ENCODE measurements at regions not wholly inside any gene's neighbourhood (a gene's known extent, or its start where the extent isn't known, plus 50 kb on each side); places are given as distances from the start of the nearest gene placed in this dataset.

DNA sequence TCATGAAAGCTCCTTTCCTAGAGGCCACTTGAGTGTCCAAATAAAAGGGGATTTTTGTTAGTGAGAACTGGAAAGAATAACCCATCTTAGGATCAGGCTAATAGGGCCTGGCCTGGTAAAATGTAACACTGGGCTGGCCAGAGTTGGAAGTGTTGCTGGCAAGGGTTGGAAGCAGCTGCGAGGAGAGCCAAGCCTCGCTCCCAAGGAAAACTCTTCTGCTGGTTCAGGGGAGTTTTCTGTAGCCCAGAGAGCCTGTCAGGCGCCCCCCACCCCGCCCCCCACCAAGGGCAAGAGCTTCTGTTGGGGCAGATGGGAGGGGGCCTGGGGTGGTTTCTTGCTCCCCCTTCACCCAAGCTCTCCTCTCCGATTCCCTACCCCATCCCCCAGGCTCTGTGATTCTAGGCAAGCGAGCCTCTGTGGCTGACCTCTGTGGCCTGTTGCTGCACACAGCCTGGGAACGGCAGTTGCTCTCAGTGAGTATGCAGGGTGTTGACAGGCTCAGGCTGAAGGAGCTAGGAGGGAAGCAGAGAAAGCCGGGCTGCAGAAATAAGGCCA, 547.8 kb downstream of the CCDC171 start:
- DNase-seq, result no peak

DNA sequence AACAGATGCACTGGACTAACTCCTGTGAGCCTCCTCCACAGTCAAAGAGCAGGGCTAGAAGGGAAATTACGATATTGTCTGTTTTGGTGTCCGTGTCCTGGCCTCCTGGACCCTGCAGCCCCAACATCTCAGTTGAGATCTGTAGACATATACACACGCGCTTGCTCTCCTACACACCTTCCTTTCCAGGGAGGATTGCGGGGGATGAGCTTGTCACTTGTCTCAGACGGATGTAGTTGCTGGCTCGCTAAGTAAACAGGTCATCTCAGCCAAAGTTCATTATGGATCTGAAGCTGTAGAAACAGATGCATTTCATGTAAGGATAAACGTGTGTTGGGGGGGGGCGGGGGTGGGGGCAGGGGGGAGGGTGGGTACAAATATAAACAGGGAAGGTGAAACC, 549.3 kb downstream of the CCDC171 start:
- DNase-seq, result no peak

DNA sequence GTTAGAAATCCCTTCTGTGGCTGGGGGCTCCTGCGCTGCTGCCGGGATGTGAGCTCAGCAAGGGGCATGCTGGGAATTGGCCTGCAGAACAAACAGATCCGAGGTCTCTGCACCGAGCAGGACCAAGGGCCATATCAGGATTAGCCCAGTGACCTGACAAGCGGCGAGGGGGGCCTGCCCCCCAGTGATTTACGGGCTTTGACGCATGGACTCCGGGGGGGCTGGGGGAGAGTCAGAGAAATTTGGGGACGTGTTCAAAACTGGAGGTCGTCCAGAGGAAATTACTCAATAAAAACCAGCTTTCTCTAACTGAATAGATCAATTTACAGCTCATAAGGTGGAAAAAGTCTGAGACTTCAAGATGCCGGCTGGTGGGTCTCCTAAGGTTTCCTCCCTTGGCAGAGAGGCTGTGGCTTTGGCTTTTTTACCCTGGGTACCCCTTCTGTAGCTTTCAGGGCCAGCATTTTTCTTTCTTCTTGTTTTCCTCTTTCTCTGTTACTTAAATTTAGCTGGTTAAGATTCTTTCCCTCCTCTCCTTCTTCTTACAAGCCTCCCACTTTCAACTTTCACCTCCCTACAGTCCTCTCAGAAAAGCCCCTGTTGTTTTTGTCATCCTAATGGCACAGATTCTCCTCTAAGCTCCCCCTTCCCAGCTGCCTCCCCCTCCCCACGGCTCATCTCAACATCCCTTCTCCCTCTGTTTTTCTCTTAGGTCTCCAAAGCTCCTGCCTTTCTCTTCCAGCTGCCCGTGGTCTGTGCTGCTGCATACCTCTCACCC, 551.0 kb downstream of the CCDC171 start:
- DNase-seq, result no peak

DNA sequence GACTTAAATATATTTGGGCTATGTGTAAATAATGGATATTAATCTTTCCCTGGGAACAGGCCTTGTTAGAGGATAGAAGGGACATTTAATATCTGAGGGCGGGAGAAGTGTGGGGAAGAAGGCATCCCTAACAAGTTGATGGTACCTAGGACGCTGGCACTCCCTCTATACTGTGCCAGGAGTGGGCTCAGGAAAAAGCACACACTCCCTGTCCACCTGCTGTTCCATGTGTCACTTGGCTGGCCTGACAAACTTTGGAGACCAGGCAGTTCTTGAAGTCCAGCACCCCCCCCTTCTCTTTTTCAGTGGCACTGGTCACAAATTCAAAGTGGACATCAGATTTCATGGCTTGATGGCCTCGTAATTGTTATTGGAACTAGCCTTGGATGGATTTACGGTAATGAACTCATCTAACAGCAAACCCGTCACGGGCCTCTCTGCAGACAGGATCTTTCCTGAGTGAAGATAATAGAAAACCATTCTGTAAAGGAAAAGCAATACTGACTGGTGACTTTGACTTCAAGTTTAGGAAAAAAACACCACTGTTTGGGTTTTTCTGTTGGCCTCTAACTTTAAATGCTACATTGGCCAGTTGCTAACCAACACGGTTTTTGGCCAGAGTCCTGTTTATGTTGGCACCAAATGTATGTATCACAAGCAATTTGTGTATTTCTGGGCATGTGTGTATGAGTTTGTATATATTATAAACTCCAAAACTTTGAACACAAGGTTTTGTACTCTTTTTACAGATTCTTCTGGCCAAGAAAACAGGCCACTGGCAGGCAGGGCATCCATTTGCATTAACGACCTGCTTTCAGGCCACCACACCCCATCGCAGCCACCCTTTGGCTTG, 552.6 kb downstream of the CCDC171 start:
- DNase-seq, result no peak

DNA sequence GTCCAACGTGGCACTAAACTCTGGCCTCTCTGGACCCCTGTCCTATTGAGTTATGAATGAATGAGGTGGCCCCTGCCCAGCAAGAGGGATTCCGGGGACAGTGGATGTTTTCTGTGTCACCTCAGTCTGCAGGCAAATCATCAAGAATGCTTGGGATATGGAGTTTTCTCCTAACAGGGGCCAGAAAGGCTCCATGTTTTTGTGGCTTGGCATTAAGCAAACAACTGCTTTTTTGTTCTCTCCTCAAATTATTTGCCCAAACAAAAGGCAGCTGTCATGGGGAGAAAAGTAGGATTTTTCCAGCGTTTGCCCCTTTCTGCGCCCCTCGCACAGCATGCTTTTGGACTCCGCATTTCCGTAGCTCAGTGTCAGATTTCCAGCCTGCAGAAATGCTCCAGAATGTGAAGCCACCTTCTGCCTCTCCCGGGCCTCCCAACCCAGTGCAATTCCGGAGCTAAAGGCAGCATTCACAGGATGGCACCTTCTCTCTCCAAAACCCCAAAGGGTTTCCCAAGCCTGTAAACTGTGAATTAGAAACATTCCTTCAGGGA, 553.3 kb downstream of the CCDC171 start:
- DNase-seq, result no peak

DNA sequence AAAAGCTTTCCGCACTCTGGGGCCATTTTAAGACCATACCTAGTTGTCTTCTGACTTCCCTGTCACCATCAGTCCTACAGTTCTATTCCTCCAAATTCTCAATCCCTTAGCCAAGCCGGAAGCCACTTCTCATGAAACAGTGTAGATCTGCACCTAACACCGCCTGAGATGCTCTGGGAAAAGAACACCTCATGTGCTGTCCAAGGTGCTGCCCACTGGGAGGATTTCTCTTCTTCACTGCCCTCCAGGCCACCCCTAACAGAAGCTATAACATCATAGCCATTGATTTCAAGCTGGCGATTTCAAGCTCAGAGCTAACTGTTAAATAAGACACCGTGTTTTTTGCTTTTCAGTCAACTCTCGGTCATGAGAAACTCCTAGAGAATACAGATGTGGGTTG, 559.3 kb downstream of the CCDC171 start:
- no peak for DNase-seq

DNA sequence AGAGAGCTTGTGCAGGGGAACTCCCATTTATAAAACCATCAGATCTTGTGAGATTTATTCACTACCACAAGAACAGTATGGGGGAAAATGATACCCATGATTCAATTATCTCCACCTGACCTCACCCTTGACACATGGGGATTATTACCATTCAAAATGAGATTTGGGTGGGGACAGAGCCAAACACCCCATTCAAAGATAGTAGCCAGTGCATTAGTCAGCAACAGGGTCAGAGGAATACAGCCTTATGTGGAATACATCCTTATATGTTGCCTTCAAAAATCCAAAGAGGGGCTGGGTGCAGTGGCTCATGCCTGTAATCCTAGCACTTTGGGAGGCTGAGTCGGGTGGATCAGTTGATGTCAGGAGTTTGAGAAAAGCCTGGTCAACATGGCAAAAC, 563.2 kb downstream of the CCDC171 start:
- DNase-seq, result no peak

DNA sequence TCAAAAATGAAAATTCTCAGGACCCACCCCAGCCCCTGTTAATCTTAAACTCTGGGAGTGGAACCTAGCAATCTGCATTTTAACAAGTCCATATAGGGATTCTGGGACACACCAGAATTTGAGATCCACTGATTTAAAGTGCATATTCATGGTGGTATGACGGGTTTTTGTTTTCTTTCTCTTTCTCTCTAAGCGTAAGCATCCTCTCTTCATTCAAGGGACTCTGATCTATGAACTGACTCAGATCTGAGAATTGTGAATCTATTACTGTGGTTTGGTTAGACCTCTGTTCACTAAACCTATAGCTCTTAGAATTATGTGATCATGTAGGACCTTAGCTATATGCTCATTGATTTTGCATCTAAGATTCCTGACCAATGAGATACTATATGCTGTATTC, 565.2 kb downstream of the CCDC171 start:
- no peak for DNase-seq

DNA sequence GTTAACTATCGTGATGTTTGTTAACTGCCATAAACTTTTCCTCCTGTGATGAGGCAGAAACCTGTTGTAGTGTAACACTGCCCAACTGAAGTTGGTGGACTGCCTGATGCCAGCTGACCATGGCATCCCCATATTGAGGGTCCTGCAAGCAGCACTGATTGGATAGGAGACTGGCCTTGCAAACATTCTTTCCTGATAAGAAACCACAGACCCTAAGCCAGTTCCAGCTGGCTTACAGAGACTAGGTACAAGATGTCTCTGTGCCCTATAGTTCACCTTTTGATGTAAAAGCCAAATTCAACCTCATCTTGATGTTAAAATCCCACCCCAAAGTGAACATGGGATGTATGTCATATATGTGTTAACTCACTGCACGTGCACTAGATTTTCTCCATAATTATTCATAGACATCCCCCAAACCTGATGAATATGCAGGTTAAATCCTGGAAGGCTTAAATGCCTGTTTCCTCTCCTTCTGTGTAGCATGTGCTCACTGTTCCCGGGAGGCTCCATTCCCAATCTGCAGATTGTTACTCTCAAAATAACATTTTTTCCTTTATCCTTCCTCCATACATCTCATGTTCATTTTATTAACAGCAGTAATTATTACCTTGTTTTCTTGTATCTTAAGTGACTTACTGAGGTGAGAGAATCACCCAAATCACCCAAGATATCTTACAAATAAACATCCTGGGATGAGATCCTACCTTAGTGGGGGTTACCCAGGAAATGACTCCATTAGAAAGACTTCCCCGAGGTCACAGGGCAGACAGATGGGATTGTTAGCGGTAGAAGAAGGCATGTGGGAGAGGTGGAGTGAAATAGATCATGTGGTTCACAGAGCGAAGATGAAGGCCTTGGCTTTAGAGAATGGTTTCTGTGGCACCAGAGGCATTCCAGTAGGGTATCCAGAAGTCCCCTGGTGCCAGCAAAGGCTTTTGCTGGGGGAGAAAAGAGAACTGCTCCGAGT, 566.7 kb downstream of the CCDC171 start:
- DNase-seq, result no peak

DNA sequence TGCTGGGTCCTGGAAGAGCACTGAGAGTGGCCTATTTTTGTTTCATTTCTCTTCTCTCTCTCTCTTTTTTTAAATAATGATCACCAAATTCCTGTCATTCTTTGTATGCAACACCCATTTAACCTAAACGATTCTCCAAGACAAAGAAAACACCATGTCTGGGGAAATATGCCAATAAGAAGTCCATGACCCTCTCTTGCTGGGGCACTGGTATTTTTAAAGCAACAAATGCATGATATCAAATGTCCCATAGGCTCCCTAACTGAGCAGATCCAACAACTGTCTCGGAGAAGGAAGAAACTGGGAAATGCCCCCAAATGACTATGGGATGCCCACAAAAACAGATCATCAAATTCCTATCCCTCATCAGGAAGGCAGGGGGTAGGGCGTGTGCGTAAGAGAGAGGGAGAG, 567.4 kb downstream of the CCDC171 start:
- no peak for DNase-seq

DNA sequence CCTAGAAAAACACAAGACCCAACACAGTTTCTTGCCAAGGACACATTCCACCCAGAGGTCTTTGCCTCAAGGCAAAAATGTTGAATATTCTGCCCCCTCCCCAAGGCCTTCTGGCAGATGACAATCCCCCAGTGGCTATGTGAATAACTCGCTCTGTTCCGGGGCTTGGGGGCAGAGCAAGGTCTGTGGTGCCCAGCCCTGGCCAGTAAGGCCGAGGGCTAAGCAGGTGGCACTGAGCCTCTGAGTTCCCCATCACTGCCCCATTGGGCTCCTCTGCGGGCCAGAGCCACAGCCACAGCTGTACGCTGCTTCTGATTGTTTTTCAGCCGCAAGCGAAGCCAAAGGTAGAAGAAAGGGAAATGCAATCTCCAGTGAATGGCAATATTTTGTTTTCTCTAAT, 567.9 kb downstream of the CCDC171 start:
- no peak for DNase-seq

DNA sequence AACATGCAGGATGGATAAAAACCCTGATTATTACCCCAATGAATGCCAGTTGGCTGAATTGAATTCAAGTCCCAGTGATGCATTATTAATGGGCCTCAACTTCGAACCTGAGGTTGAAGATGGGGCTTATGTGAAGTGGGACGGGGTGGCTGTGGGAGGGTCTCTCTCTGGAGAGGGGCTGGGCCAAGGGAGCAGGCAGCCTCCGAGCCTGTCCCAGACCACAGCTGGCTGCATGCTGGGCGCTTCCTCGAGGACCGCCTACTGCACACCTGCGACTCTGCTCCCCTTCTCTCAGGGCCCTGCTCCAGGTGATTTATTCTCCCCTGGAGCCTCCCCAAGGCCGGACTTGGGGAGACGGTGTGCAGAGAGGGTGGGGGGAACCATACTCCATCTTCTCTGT, 568.3 kb downstream of the CCDC171 start:
- DNase-seq, result no peak

DNA sequence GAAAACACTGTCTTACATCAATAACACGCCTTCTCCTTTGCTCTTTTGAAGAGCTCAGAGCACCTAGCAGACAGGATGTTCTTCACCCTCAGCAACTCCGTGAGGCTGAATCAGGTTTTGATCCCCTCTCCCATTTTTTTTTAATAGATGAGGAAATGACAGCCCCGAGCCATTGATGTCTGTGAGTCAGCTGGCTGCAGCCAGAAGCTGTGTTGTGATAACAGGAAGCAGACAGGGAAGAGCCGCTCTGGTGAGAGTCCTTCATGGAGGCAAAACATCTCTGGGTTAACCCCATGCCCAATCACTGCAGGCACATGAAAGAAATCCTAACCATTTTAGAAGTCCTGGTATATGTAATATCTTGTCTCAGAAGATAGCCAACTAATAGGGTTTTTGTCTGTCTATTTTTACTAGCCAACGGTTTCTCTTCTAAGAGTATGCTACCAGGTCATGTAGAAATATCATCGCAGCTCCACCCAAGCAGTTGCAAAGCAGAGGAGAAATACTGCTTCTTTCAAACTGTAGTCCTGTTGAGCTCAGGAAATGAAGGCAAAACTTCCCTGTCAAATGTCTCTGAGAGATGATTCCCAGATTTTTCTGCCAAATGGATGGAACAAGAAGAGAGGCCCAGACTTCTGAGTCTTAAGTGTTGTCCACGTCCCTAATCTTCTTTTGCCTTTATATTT, 568.9 kb downstream of the CCDC171 start:
- no peak for DNase-seq

DNA sequence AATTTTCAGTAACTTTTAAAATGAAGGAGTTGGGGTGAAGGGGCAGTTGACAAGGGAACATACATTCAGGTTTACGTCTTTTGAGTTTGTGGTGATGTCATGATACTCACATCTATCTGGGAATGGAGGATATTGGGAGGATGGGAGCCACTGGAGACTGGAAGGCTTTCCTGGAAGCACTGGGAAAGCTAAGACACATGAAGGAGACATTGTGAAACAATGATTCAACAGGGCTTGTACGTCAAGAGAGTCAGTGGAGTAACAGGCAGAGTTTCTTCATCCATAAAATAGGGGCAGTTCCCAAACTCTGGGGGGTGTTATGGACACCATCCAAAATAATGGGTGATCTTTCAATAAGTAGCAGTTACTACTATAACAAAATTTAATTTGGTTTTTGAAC, 572.8 kb downstream of the CCDC171 start:
- DNase-seq, result no peak

DNA sequence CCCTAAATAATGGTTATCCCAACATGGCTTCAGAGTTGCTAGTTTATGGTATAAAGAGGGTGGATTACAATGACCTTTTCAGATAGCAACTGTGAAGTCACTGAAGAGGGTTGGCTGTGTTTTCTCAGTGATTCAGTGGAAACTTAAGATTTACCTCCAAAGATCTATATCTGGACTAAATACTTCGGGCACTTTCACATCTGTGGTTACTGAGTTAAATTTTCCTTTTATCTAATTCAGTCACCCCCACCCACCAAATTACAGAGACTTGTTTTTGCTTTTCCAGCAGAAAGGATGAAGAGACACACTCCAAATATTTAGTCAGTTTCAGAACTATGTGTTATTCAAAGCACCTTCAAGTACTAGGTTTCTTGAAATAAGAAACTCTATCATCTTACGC, 573.2 kb downstream of the CCDC171 start:
- no peak for DNase-seq

DNA sequence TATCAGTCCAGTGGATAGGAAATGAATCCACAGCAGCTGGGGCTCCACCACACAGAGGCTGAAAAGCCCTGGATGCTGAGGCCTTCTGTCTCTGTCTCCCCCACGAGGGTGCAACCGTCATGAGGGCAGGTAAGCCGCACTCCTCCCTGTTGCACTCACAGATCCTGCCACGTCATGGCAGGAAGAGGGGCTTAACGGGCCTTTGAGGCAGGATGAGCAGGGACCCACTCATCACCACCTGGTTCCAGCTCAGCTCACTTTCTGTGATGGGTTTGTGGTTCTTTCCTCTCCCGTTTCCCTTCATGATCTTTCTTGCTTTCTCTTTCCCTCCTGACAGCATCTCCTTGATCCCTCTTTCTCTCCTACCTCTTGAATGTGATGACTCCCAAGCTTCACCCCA, 575.2 kb downstream of the CCDC171 start:
- DNase-seq, result no peak

DNA sequence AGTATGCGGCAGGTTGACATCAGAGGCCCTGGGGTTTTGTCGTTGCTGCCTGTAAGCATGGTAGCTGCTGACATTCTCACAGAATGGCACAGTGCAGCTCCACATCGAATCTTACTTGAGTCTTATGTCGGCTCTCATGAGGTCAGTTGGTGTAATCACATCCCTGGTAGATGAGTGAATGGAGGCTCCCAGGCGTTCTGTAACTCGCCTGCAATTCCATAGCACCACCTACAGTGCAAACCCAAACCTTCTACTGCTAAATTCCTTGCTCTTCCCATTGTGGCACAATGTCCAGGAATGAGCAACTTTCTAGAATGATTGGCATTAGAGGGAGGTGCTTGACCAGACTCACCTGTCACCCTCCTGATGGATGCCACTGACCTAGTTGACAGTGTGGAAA, 578.4 kb downstream of the CCDC171 start:
- no peak for DNase-seq

DNA sequence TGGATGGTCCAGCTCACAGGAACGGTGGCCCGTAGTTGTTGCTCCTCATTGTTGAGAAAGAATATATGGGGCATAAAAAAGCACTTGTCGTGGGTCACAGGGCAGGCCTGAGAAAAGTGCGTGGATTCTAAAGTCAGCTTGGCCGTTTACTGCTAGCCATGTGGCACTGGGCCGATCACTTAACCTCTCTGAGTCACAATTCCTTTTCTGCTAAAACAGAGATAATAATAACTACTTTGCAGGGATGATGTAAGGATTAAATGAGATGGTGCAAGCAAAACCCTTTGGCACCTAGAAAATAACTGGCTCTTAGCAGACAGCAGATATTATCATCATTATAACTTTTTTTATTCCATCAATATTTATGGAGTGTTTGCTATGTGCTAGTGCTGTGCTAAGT, 579.7 kb downstream of the CCDC171 start:
- no peak for DNase-seq

DNA sequence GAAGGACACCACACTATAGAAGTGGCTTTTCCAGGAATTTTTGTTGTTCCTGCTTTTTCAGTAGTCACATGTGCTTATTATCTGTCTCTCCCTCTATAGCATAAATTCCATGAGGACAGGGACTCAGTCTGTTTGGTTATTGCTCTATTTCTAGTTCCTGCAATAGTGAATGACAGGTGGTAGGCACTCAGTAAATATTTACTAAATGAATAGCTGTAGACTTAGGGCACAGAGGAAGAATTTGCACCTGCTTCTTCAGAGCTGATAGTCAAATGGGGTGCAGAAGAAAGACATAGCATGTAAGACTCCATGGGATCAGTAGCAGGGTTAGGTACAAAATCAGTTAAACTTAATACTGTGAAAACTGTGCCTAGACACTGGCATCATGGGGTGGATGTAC, 580.2 kb downstream of the CCDC171 start:
- no peak for DNase-seq

DNA sequence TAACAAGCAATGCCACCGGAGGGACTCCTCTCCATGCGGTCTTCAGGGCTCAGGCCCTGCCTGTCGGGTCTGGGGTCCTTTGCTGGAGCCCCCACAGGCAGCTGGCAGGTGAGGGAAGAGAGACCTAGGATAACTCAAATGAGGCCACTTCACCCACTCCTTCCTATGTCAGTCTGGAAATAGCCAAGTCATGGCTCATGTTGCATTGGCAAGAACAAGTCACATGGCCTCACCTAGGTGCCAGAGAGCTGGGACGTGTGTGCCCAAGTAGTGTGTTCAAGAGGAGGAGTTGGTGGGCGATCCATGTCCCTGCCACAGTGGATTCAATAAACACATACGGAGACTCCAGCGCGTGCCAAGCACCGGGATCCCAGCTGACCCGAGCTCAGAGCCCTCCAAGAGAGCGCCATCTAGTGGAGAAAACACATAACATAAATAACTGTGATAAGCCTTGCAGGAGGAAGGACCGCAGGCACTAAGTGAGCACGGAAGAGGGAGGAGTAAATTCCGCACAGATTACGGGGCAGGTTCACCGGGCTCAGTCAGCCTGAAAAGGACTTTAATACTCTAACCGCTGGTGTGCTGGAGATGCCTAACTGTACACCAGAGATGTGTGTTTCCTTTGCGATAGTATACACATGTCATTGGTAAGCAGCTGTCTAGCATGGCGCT, 580.8 kb downstream of the CCDC171 start:
- peak; percentile 91 for DNase-seq

DNA sequence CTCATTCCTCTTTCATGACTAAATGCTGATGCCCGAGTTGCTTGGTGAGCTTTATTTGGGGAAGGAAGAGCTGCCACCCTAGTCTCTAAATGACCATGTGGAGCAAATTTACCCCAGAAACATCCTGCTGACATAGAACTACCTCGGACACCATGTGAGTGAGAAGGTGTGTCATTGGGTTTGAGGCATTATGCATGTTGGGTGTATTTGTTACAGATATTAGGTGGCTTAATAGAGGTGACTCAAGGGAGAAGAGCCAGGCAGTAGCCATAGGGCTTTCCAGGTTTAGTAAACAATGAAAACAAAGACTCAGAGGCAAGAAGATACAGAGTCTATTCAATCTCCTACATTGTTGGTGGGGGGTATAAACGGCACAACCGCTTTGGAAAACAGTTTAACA, 581.5 kb downstream of the CCDC171 start:
- DNase-seq, result no peak

All from hematopoietic multipotent progenitor cell treated with erythropoietin and hydrocortisone succinate and interleukin-3 and kit ligand, for 6 days (in vitro differentiated cells).